ENCODE measurements at regions not wholly inside any gene's neighbourhood (a gene's known extent, or its start where the extent isn't known, plus 50 kb on each side); places are given as distances from the start of the nearest gene placed in this dataset.

DNA sequence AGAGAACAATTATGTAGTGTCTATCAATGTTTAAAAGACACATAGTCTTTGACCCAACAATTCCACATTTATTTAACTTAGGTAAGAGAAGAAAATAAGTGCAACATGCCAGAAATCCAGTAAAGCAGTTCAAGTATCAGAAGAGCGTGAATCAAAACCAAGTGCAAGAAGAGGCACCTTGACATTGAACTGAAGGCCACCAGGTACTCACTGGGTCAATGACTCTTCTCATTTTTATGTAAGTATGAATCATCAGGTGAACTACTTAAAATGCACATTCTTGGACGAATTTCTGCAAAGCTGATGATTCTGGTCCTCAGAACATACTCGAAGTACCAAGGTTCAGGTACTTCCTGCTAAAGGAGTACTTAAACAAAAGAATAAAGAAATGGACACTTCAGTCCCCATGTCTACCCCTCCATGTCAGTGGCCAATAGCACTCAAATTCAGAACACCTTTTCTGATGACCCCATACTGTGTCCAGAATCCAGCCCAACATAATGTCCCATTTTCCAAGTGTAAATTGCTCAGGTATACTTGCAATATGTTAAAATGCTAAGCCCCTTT lies 481.9 kb downstream of the GJA1 start:
- H3K4me3 ChIP-seq (ENCODE audit: low read depth in 1 of 2, low read length in 2 of 2) = no peak overlapping the region
- WGBS, 2 donors = 76 to 77% methylated on average over 3 of the region's 3 CpGs
- no peaks in the 10 kb centered on the region for H3K27me3 ChIP-seq (ENCODE audit: control insufficient read depth in 1 of 2, insufficient read depth in 2 of 2, low read length in 2 of 2)

GRCh38 chr6:121917834-121918559 lies 481.5 kb upstream of the HSF2 start:
- Histone ChIP-seq H3K4me1 (ENCODE audit: control insufficient read depth in 2 of 2, insufficient read depth in 2 of 2, low read length in 1 of 2) (no peaks in the 10 kb centered on the region), H3K9me3 (ENCODE audit: control insufficient read depth in 2 of 2, insufficient read depth in 1 of 2, low read depth in 1 of 2, low read length in 1 of 2) (no peaks in the 10 kb centered on the region), H3K4me3 (ENCODE audit: low read depth in 1 of 2, low read length in 2 of 2) (no peak overlapping the region), H3K27ac (ENCODE audit: low read depth in 2 of 2, low read length in 1 of 2) (no peak overlapping the region), H3K36me3 (ENCODE audit: control insufficient read depth in 2 of 2, insufficient read depth in 2 of 2, low read length in 1 of 2) (no peaks in the 10 kb centered on the region), H3K27me3 (ENCODE audit: control insufficient read depth in 1 of 2, insufficient read depth in 2 of 2, low read length in 2 of 2) (no peaks in the 10 kb centered on the region)
- 64 to 70% methylated on average over 1 of the region's 1 CpG for WGBS, 2 donors

More for the DNA sequence above, 481.9 kb downstream of the GJA1 start:
- H3K27ac ChIP-seq (ENCODE audit: low read depth in 2 of 2, low read length in 1 of 2) = no peak overlapping the region
- H3K36me3 ChIP-seq (ENCODE audit: control insufficient read depth in 2 of 2, insufficient read depth in 2 of 2, low read length in 1 of 2) = no peaks in the 10 kb centered on the region
- H3K9me3 ChIP-seq (ENCODE audit: control insufficient read depth in 2 of 2, insufficient read depth in 1 of 2, low read depth in 1 of 2, low read length in 1 of 2) = no peaks in the 10 kb centered on the region
- H3K4me1 ChIP-seq (ENCODE audit: control insufficient read depth in 2 of 2, insufficient read depth in 2 of 2, low read length in 1 of 2) = no peaks in the 10 kb centered on the region

DNA sequence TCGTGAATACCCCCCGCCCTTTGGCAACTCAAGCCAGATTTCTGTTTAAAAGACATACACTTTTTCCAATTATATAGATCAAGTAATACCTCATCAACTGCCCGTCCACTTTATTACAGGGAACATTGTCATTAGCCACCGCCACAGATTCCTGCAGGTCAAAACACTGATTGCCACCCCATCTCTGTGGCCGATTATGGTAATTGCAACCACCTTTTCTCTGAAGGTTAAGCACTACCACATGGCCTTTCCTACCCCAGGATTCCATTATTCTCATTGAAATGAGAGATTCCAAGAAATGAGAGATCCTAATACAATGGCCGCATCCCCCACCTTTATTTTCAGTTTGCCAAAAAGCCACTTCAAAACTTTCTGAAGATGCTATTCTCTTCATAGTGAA lies 478.8 kb upstream of the HSF2 start:
- H3K9me3 ChIP-seq (ENCODE audit: control insufficient read depth in 2 of 2, insufficient read depth in 1 of 2, low read depth in 1 of 2, low read length in 1 of 2) = no peaks in the 10 kb centered on the region
- no peaks in the 10 kb centered on the region for H3K27me3 ChIP-seq (ENCODE audit: control insufficient read depth in 1 of 2, insufficient read depth in 2 of 2, low read length in 2 of 2)
- H3K36me3 ChIP-seq (ENCODE audit: control insufficient read depth in 2 of 2, insufficient read depth in 2 of 2, low read length in 1 of 2) = no peaks in the 10 kb centered on the region
- 89 to 90% methylated on average over 6 of the region's 6 CpGs for WGBS, 2 donors
- no peaks in the 10 kb centered on the region for H3K4me1 ChIP-seq (ENCODE audit: control insufficient read depth in 2 of 2, insufficient read depth in 2 of 2, low read length in 1 of 2)
- H3K4me3 ChIP-seq (ENCODE audit: low read depth in 1 of 2, low read length in 2 of 2) = no peak overlapping the region
- H3K27ac ChIP-seq (ENCODE audit: low read depth in 2 of 2, low read length in 1 of 2) = no peak overlapping the region

GRCh38 chr6:121925024-121925423 lies 474.4 kb upstream of the HSF2 start:
- Histone ChIP-seq H3K36me3 (ENCODE audit: control insufficient read depth in 2 of 2, insufficient read depth in 2 of 2, low read length in 1 of 2) (no peaks in the 10 kb centered on the region), H3K4me1 (ENCODE audit: control insufficient read depth in 2 of 2, insufficient read depth in 2 of 2, low read length in 1 of 2) (no peaks in the 10 kb centered on the region), H3K9me3 (ENCODE audit: control insufficient read depth in 2 of 2, insufficient read depth in 1 of 2, low read depth in 1 of 2, low read length in 1 of 2) (no peaks in the 10 kb centered on the region), H3K4me3 (ENCODE audit: low read depth in 1 of 2, low read length in 2 of 2) (no peak overlapping the region), H3K27ac (ENCODE audit: low read depth in 2 of 2, low read length in 1 of 2) (no peak overlapping the region), H3K27me3 (ENCODE audit: control insufficient read depth in 1 of 2, insufficient read depth in 2 of 2, low read length in 2 of 2) (no peaks in the 10 kb centered on the region)
- WGBS, 2 donors = 79 to 88% methylated on average over 1 of the region's 1 CpG

GRCh38 chr6:121925534-121926255 lies 473.8 kb upstream of the HSF2 start:
- H3K36me3 ChIP-seq (ENCODE audit: control insufficient read depth in 2 of 2, insufficient read depth in 2 of 2, low read length in 1 of 2) = no peaks in the 10 kb centered on the region
- H3K9me3 ChIP-seq (ENCODE audit: control insufficient read depth in 2 of 2, insufficient read depth in 1 of 2, low read depth in 1 of 2, low read length in 1 of 2) = no peaks in the 10 kb centered on the region
- H3K27me3 ChIP-seq (ENCODE audit: control insufficient read depth in 1 of 2, insufficient read depth in 2 of 2, low read length in 2 of 2) = no peaks in the 10 kb centered on the region
- H3K27ac ChIP-seq (ENCODE audit: low read depth in 2 of 2, low read length in 1 of 2) = no peak overlapping the region
- H3K4me3 ChIP-seq (ENCODE audit: low read depth in 1 of 2, low read length in 2 of 2) = no peak overlapping the region
- 70 to 74% methylated on average over 3 of the region's 3 CpGs for WGBS, 2 donors
- no peaks in the 10 kb centered on the region for H3K4me1 ChIP-seq (ENCODE audit: control insufficient read depth in 2 of 2, insufficient read depth in 2 of 2, low read length in 1 of 2)

DNA sequence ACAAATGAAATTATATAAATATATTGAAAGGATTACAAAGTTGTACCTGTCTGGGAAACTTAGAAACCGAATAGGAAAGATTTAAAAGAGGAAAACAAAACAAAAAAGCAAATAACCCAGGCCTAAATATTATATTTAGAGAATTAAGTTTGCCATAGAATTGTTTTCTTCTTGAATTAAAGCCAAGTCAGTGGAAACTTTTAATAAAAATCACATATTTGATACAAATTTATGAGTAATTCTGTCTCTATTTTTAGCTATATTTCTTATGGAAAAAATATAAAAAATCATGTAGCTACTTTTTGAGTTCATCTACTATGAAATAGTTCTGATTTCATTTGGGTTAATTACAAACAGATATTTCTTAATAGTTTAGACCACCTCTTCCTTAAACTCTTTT lies 470.2 kb upstream of the HSF2 start:
- H3K4me1 ChIP-seq (ENCODE audit: control insufficient read depth in 2 of 2, insufficient read depth in 2 of 2, low read length in 1 of 2) = no peaks in the 10 kb centered on the region
- no peaks in the 10 kb centered on the region for H3K36me3 ChIP-seq (ENCODE audit: control insufficient read depth in 2 of 2, insufficient read depth in 2 of 2, low read length in 1 of 2)
- no peak overlapping the region for H3K27ac ChIP-seq (ENCODE audit: low read depth in 2 of 2, low read length in 1 of 2)
- H3K9me3 ChIP-seq (ENCODE audit: control insufficient read depth in 2 of 2, insufficient read depth in 1 of 2, low read depth in 1 of 2, low read length in 1 of 2) = no peaks in the 10 kb centered on the region
- no peak overlapping the region for H3K4me3 ChIP-seq (ENCODE audit: low read depth in 1 of 2, low read length in 2 of 2)
- 55 to 57% methylated on average over 1 of the region's 1 CpG for WGBS, 2 donors
- no peaks in the 10 kb centered on the region for H3K27me3 ChIP-seq (ENCODE audit: control insufficient read depth in 1 of 2, insufficient read depth in 2 of 2, low read length in 2 of 2)

DNA sequence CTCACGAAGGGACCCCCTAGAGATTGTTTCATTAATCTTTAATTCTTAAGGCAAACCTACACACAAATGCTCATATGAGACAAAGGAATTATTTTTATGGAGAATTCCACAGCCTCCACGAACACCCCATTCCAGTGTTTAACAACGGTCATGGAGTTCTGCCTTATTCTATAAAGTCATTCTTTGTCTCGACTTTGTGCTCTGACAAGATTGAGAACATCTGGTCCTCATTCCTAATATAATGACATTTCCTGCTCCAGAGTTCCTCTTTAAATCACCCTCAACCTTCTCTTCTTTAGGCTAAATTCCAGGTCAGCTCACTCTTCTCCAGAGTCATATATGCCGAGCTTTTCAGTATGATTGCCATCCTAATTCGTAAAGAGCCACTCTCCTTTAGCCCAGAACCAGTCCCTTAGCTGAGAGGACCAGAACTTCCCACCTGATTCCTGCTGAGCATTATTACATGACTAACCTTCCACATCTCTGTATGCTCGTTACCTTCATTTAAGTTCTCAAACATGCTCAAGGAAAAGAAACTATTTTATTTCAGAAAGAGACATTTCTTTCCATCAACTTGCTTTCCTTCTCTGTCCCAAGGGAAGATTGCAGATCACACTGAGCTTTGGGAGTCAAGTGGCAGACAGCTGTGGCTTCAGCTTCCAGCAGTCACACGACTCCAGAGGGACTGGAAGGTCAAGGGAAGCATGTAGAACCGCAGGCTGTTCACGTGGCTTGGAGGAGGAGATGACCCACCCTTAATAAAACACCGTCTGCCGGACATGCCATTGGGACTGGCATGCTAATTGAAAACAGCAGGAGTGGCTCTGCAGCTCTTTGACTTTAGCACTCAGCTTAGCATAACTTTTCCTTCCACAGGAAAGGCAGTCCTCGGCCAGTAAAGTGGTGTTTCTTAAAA lies 467.1 kb upstream of the HSF2 start:
- WGBS, 2 donors = 45 to 58% methylated on average over 13 of the region's 13 CpGs
- H3K4me3 ChIP-seq (ENCODE audit: low read depth in 1 of 2, low read length in 2 of 2) = no peak overlapping the region
- no peak overlapping the region for H3K27ac ChIP-seq (ENCODE audit: low read depth in 2 of 2, low read length in 1 of 2)
- H3K27me3 ChIP-seq (ENCODE audit: control insufficient read depth in 1 of 2, insufficient read depth in 2 of 2, low read length in 2 of 2) = no peaks in the 10 kb centered on the region
- no peaks in the 10 kb centered on the region for H3K9me3 ChIP-seq (ENCODE audit: control insufficient read depth in 2 of 2, insufficient read depth in 1 of 2, low read depth in 1 of 2, low read length in 1 of 2)
- no peaks in the 10 kb centered on the region for H3K36me3 ChIP-seq (ENCODE audit: control insufficient read depth in 2 of 2, insufficient read depth in 2 of 2, low read length in 1 of 2)
- no peaks in the 10 kb centered on the region for H3K4me1 ChIP-seq (ENCODE audit: control insufficient read depth in 2 of 2, insufficient read depth in 2 of 2, low read length in 1 of 2)

- Histone ChIP-seq H3K4me1 (ENCODE audit: control insufficient read depth in 2 of 2, insufficient read depth in 2 of 2, low read length in 1 of 2) (no peaks in the 10 kb centered on the region), H3K36me3 (ENCODE audit: control insufficient read depth in 2 of 2, insufficient read depth in 2 of 2, low read length in 1 of 2) (no peaks in the 10 kb centered on the region), H3K27me3 (ENCODE audit: control insufficient read depth in 1 of 2, insufficient read depth in 2 of 2, low read length in 2 of 2) (no peaks in the 10 kb centered on the region), H3K9me3 (ENCODE audit: control insufficient read depth in 2 of 2, insufficient read depth in 1 of 2, low read depth in 1 of 2, low read length in 1 of 2) (no peaks in the 10 kb centered on the region), H3K4me3 (ENCODE audit: low read depth in 1 of 2, low read length in 2 of 2) (no peak overlapping the region), H3K27ac (ENCODE audit: low read depth in 2 of 2, low read length in 1 of 2) (no peak overlapping the region)
- 80 to 84% methylated on average over 2 of the region's 2 CpGs for WGBS, 2 donors
These were observed 465.0 kb upstream of the HSF2 start for GRCh38 chr6:121934451-121934850.

DNA sequence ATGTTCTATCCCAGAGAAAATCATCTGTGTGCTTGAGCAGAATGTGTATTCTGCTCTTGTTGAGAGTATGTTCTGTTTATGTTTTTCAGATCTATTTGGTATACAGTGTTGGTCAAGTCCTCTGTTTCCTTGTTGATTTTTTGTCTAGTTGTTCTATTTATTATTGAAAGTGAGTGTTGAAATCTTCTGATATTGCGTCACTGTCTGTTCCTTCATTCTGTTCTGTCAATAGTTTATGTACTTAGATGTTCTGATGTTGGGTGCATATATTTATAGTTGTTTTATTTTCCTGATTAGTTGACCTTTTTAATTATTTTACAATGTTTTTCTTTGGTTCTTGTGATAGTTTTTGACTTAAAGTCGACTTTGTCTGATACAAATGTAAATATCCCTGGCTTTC lies 458.7 kb upstream of the HSF2 start:
- H3K27me3 ChIP-seq (ENCODE audit: control insufficient read depth in 1 of 2, insufficient read depth in 2 of 2, low read length in 2 of 2) = no peaks in the 10 kb centered on the region
- H3K4me1 ChIP-seq (ENCODE audit: control insufficient read depth in 2 of 2, insufficient read depth in 2 of 2, low read length in 1 of 2) = no peaks in the 10 kb centered on the region
- no peaks in the 10 kb centered on the region for H3K9me3 ChIP-seq (ENCODE audit: control insufficient read depth in 2 of 2, insufficient read depth in 1 of 2, low read depth in 1 of 2, low read length in 1 of 2)
- H3K4me3 ChIP-seq (ENCODE audit: low read depth in 1 of 2, low read length in 2 of 2) = no peak overlapping the region
- no peak overlapping the region for H3K27ac ChIP-seq (ENCODE audit: low read depth in 2 of 2, low read length in 1 of 2)
- 76 to 84% methylated on average over 2 of the region's 2 CpGs for WGBS, 2 donors
- no peaks in the 10 kb centered on the region for H3K36me3 ChIP-seq (ENCODE audit: control insufficient read depth in 2 of 2, insufficient read depth in 2 of 2, low read length in 1 of 2)

Measured in esophagus (tissue), 2 donors.